SK-N-SH treated with all-trans-retinoic acid at 6 μM for 48 hours (cell line): ENCODE measurements at regions not wholly inside any gene's neighbourhood (a gene's known extent, or its start where the extent isn't known, plus 50 kb on each side); places are given as distances from the start of the nearest gene placed in this dataset.

Experiments used
- ATAC-seq: fragments of 200-7000 bp; cut with Tn5 transposase; 3 replicates; pipeline ENCODE4 v1.9.1; 2020; ENCODE audit warnings: mild to moderate bottlenecking, moderate library complexity
- ARNTL ChIP-seq: fragments of 450-650 bp; formaldehyde crosslinking; IDR thresholded peaks from 2 replicates; pipeline ENCODE4 v1.5.0; 2020; ENCODE audit warnings: low read depth, mild to moderate bottlenecking, moderate library complexity, borderline replicate concordance
- BACH2 ChIP-seq: fragments of 250-450 bp; sonication (Bioruptor Pico); IDR thresholded peaks from 2 replicates; pipeline ENCODE4 v1.9.0; 2021; ENCODE audit warnings: mild to moderate bottlenecking, borderline replicate concordance
- CREB5 ChIP-seq: fragments of 250-450 bp; sonication (Bioruptor Pico); IDR thresholded peaks from 2 replicates; pipeline ENCODE4 v1.5.1; 2020; ENCODE audit warnings: low read depth, mild to moderate bottlenecking, moderate library complexity
- CSDC2 ChIP-seq: fragments of 250-450 bp; sonication (Bioruptor Pico); IDR thresholded peaks from 2 replicates; pipeline ENCODE4 v1.5.0; 2020; ENCODE audit warnings: mild to moderate bottlenecking, moderate library complexity
- CSRNP3 ChIP-seq: fragments of 250-450 bp; sonication (Bioruptor Pico); IDR thresholded peaks from 2 replicates; pipeline ENCODE4 v1.5.1; 2021; ENCODE audit warnings: mild to moderate bottlenecking, moderate library complexity
- ESRRG ChIP-seq: fragments of 250-450 bp; sonication (Bioruptor Pico); IDR thresholded peaks from 2 replicates; pipeline ENCODE4 v1.6.1; 2021; ENCODE audit warnings: mild to moderate bottlenecking
- OSR1 ChIP-seq: fragments of 250-450 bp; sonication (Bioruptor Pico); IDR thresholded peaks from 2 replicates; pipeline ENCODE4 v1.8.0; 2022; ENCODE audit warnings: moderate library complexity, mild to moderate bottlenecking, inconsistent platforms
- PATZ1 ChIP-seq: fragments of 250-450 bp; sonication (Bioruptor Pico); IDR thresholded peaks from 2 replicates; pipeline ENCODE4 v1.8.0; 2020; ENCODE audit warnings: mild to moderate bottlenecking, moderate library complexity, borderline replicate concordance
- POU6F1 ChIP-seq: fragments of 250-450 bp; sonication (Bioruptor Pico); IDR thresholded peaks from 2 replicates; pipeline ENCODE4 v1.8.0; 2021; ENCODE audit warnings: low read depth, mild to moderate bottlenecking, moderate library complexity, borderline replicate concordance
- PPARA ChIP-seq: fragments of 250-450 bp; sonication (Bioruptor Pico); IDR thresholded peaks from 2 replicates; pipeline ENCODE4 v1.5.0; 2020; ENCODE audit warnings: mild to moderate bottlenecking, borderline replicate concordance
- RARB ChIP-seq: fragments of 250-450 bp; sonication (Bioruptor Pico); IDR thresholded peaks from 2 replicates; pipeline ENCODE4 v1.8.0; 2021; ENCODE audit warnings: mild to moderate bottlenecking, moderate library complexity
- SNAI2 ChIP-seq: fragments of 250-450 bp; sonication (Bioruptor Pico); IDR thresholded peaks from 2 replicates; pipeline ENCODE4 v1.5.0; 2020; ENCODE audit warnings: mild to moderate bottlenecking, moderate library complexity
- TCF4 ChIP-seq: fragments of 250-450 bp; sonication (Bioruptor Pico); IDR thresholded peaks from 2 replicates; pipeline ENCODE4 v1.8.0; 2021; ENCODE audit warnings: mild to moderate bottlenecking, moderate library complexity, borderline replicate concordance
- TOX ChIP-seq: fragments of 250-450 bp; sonication (Bioruptor Pico); IDR thresholded peaks from 2 replicates; pipeline ENCODE4 v1.8.0; 2021; ENCODE audit warnings: mild to moderate bottlenecking, moderate library complexity, borderline replicate concordance
- TSHZ2 ChIP-seq: fragments of 250-450 bp; sonication (Bioruptor Pico); IDR thresholded peaks from 2 replicates; pipeline ENCODE4 v1.5.0; 2020; ENCODE audit warnings: mild to moderate bottlenecking, moderate library complexity
- ZC3H10 ChIP-seq: fragments of 250-450 bp; sonication (Bioruptor Pico); IDR thresholded peaks from 2 replicates; pipeline ENCODE4 v1.5.1; 2021; ENCODE audit warnings: mild to moderate bottlenecking, moderate library complexity
- ZFP3 ChIP-seq: fragments of 250-450 bp; sonication (Bioruptor Pico); IDR thresholded peaks from 2 replicates; pipeline ENCODE4 v1.5.0; 2020; ENCODE audit warnings: mild to moderate bottlenecking, moderate library complexity
- ZFP30 ChIP-seq: fragments of 450-650 bp; formaldehyde crosslinking; IDR thresholded peaks from 2 replicates; pipeline ENCODE4 v1.5.0; 2022; ENCODE audit warnings: mild to moderate bottlenecking, moderate library complexity
- ZNF565 ChIP-seq: fragments of 450-650 bp; formaldehyde crosslinking; conservative IDR thresholded peaks from 2 replicates; pipeline ENCODE4 v1.5.0; 2020; ENCODE audit warnings: low read depth, mild to moderate bottlenecking, moderate library complexity
- ZNF70 ChIP-seq: fragments of 450-650 bp; formaldehyde crosslinking; IDR thresholded peaks from 2 replicates; pipeline ENCODE4 v1.5.0; 2020; ENCODE audit warnings: mild to moderate bottlenecking, moderate library complexity
- ZNF8 ChIP-seq: fragments of 450-650 bp; formaldehyde crosslinking; IDR thresholded peaks from 2 replicates; pipeline ENCODE4 v1.5.0; 2020; ENCODE audit warnings: mild to moderate bottlenecking, moderate library complexity

GRCh38 chrX:44063606-44064005 lies 90.4 kb upstream of the NDP start (continued):
- TF ChIP-seq PATZ1 (CRISPR knock-in tag) (no peak), ZC3H10 (CRISPR knock-in tag) (no peak), TOX (CRISPR knock-in tag) (no peak)

- ATAC-seq: peak; percentile 66
- TF ChIP-seq CSRNP3 (CRISPR knock-in tag) (no peak), SNAI2 (no peak), PPARA (CRISPR knock-in tag) (no peak), ESRRG (no peak), ZNF70 (no peak), ZFP30 (CRISPR knock-in tag) (no peak), CSDC2 (no peak), OSR1 (CRISPR knock-in tag) (no peak), PATZ1 (CRISPR knock-in tag) (no peak)
Observed at GRCh38 chrX:44062840-44063239, 89.7 kb upstream of the NDP start.

GRCh38 chrX:44061968-44062614 lies 88.9 kb upstream of the NDP start:
- TF ChIP-seq PPARA (CRISPR knock-in tag) (no peak), TCF4 (CRISPR knock-in tag) (no peak), ZNF565 (CRISPR knock-in tag) (no peak), BACH2 (CRISPR knock-in tag) (no peak)
- TF ChIP-seq, all 23 proteins: peak for 0
- ATAC-seq: peak; percentile 47

GRCh38 chrX:44060221-44060620 lies 87.0 kb upstream of the NDP start:
- TF ChIP-seq PPARA (CRISPR knock-in tag) (no peak), ZFP30 (CRISPR knock-in tag) (no peak), POU6F1 (CRISPR knock-in tag) (no peak), ZNF8 (CRISPR knock-in tag) (no peak), SNAI2 (no peak), RARB (CRISPR knock-in tag) (no peak), ZFP3 (CRISPR knock-in tag) (no peak), ZNF70 (no peak), BACH2 (CRISPR knock-in tag) (no peak), CREB5 (no peak), ESRRG (no peak), TCF4 (CRISPR knock-in tag) (no peak), TSHZ2 (CRISPR knock-in tag) (no peak), CSRNP3 (CRISPR knock-in tag) (no peak), OSR1 (CRISPR knock-in tag) (no peak), ZC3H10 (CRISPR knock-in tag) (no peak), ARNTL (CRISPR knock-in tag) (no peak), TOX (CRISPR knock-in tag) (no peak), ZNF565 (CRISPR knock-in tag) (no peak)

More at GRCh38 chrX:44060221-44060620, 87.0 kb upstream of the NDP start:
- ATAC-seq: no peak
